ENCODE measurements at regions not wholly inside any gene's neighbourhood (a gene's known extent, or its start where the extent isn't known, plus 50 kb on each side); places are given as distances from the start of the nearest gene placed in this dataset.
"Not testable (repeated sequence)": the region's sequence is repeated elsewhere in the genome, so short reads cannot be mapped to it uniquely, and the experiment has no call there.

DNA sequence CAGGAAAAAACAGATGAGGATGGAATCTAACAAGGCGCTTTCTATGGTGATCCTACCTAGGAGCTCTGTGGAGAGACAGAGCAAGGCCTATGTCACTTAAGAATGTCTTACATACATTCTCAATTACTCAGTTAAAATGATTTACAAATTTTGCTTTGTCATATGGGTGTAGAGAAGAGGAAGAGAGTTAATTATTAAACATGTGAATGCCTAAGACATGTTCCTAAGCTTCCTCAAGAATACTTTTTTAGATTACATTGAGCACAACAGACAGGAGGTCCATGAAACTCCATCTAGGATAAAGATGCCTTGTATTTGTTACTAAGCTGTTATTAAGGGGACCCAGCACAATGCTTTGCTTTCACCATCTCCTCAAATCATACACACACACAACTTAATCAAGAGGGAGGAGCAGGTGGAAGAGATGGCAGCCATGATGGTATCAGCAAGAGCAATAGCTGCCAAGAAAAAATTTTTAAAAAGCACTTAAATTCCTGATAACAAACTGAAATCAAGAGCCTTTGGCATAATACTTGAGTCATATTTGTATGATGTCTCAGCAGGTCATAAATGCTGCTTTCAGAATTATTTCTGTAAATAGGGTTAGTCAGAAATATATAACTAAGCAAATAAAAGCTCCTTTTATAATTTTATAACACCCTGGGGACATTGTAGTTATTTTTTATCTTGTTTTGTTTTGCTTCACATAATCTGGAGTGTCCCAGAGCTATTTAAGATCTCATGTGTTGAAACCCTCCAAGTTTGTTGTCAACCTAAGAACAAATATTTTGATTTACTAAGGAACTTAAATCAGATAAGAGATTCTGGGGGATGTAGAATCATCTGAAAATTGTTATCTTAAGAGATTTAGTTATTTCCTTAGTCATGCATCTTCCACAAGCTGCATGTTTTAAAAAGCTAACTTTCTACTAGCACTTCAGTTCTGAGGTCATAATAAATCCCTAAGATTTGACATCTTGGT lies 70.0 kb upstream of the CD2AP start:
- no peak for DNase-seq

- peak; percentile 17 to 58 for DNase-seq
These were observed 63.7 kb upstream of the CD2AP start for GRCh38 chr6:47413752-47414422.

GRCh38 chr6:47414423-47415167 lies 63.0 kb upstream of the CD2AP start:
- DNase-seq, result no peak

- DNase-seq, result no peak
These were observed 60.9 kb upstream of the CD2AP start for GRCh38 chr6:47416396-47417345.

DNA sequence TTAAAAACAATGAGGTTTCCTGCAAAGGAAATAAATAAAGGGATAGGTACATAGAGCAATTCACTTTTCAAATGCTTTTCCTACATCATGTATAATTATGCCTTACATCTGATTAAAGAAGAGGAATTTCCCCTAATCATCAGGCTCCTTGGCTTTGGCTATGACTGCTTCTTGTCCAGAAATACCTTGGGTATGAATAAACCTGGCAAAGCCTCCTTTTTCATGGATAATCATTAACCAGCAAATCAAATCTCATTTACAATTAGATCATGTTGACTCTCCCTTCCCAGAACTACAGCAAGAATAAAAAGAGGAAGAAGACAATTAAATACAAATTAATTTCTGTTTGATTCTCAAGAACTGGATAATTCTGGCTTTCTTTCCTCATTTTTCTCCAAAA lies 58.0 kb upstream of the CD2AP start:
- no peak for DNase-seq

DNA sequence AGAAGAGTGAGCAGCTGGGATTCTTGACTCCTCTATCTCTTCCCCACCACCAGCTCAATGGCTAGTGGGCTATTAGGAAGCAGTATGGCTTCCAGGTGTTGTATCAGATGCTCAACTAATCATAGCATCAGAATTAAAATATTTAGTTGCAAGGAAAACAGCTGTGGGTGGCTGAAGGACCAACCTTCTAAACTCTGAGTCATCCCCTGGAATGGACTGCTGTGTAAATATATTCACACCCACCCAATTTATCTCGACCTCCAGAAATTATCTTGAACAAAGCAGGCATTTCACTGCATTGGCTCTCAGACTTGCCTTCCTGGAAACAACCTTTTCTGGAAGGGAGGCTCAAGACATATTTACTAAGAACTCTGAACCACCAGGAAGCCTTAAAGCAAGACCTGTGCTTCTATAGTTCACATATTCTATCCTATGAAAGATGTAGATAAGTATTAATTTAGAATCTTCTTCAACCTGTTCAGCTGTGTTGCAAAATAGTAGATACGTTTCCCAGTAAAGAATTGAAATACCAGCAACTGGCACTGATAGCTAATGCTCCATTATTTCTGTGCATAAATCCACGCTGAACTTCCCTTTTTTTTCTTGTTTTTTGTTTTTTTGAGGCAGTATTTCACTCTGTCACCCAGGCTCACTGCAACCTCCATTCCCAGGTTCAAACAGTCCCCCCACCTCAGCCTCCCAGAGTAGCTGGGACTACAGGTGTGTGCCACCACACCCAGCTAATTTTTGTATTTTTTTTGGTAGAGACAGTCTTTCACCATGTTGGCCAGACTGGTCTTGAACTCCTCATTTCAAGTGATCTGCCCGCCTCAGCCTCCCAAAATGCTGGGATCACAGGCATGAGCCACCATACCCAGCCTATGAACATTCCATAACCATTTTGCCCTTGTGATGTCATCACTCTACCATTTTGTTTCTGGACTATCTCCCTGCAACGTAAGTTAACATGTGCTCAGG lies 56.9 kb upstream of the CD2AP start:
- DNase-seq, result no peak

- no peak for DNase-seq
These were observed 54.5 kb upstream of the CD2AP start for GRCh38 chr6:47423079-47423478.

GRCh38 chr6:47424436-47424836 lies 53.2 kb upstream of the CD2AP start:
- no peak for DNase-seq

DNA sequence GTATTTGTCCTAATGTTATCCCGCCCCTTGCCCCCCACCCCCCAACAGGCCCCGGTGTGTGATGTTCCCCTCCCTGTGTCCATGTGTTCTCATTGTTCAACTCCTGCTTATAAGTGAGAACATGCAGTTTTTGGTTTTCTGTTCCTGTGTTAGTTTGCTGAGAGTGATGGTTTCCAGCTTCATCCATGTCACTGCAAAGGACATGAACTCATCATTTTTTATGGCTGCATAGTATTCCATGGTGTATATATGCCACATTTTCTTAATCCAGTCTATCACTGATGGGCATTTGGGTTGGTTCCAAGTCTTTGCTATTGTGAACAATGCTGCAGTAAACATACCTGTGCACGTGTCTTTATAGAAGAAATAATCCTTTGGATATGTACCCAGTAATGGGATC lies 51.9 kb upstream of the CD2AP start:
- DNase-seq, result not testable (repeated sequence)

DNA sequence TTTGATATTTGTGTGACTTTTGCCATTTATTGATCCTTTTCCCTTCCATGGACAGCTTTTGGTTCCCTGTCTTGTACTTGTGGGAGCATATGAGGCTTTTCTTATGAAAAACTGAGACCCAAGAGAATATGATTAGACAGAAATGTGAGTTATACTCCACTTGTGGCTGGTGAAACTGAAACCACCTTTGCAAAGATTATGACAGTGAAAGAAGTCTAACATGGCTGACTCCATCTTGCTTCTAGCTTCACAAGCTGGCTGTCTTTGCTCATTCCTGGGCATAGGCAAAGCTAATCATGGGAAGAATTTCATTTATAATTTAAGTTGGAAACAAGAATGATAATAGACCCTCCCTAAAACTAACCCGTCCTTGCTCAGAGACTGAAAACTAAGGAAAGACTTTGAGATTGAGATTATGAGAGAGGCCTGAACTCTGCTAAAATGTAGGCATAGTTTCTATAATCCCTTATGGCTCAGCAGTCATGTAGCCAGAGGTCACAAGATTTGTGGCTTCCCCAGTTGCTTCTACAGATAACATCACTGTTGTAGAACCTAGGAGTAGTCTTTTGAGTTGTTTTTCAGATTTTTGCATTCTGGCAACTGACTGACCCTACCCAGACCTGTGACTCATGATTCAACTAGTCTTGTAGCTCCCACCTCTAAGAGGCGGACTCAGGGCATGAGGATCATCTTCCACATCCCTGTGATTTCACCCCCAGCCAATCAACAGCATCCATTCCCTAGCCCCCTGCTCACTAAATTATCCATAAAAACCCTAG lies 50.9 kb upstream of the CD2AP start:
- no peak for DNase-seq

- no peak for DNase-seq
These were observed 49.9 kb upstream of the CD2AP start for GRCh38 chr6:47427680-47428079.

All from NCI-H524 (cell line).